Neural progenitor cell (in vitro differentiated cells): ENCODE measurements at regions not wholly inside any gene's neighbourhood (a gene's known extent, or its start where the extent isn't known, plus 50 kb on each side); places are given as distances from the start of the nearest gene placed in this dataset.

Experiments used
- EZH2 ChIP-seq: fragments of 200-600 bp; sonication (generic); IDR thresholded peaks from 2 replicates; pipeline ENCODE4 v1.6.1; 2017; ENCODE audit warnings: antibody characterized with exemption, mild to moderate bottlenecking, moderate library complexity
- EZH2phosphoT487 ChIP-seq: fragments of 200-600 bp; sonication (generic); IDR thresholded peaks from 2 replicates; pipeline ENCODE4 v1.6.1; 2017; ENCODE audit warnings: antibody characterized with exemption
- TF ChIP-seq, protein P1 (sequence below): fragments of 200-600 bp; sonication (generic); IDR thresholded peaks from 2 replicates; pipeline ENCODE4 v1.5.1; 2017; ENCODE audit warnings: antibody characterized with exemption, mild to moderate bottlenecking

- TF ChIP-seq, protein P1, sequence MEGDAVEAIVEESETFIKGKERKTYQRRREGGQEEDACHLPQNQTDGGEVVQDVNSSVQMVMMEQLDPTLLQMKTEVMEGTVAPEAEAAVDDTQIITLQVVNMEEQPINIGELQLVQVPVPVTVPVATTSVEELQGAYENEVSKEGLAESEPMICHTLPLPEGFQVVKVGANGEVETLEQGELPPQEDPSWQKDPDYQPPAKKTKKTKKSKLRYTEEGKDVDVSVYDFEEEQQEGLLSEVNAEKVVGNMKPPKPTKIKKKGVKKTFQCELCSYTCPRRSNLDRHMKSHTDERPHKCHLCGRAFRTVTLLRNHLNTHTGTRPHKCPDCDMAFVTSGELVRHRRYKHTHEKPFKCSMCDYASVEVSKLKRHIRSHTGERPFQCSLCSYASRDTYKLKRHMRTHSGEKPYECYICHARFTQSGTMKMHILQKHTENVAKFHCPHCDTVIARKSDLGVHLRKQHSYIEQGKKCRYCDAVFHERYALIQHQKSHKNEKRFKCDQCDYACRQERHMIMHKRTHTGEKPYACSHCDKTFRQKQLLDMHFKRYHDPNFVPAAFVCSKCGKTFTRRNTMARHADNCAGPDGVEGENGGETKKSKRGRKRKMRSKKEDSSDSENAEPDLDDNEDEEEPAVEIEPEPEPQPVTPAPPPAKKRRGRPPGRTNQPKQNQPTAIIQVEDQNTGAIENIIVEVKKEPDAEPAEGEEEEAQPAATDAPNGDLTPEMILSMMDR = no peak
- TF ChIP-seq EZH2 (no peak), EZH2phosphoT487 (no peak)
These were observed 422.6 kb upstream of the ARPP21 start for GRCh38 chr3:35216501-35217266.
